ENCODE measurements at regions not wholly inside any gene's neighbourhood (a gene's known extent, or its start where the extent isn't known, plus 50 kb on each side); places are given as distances from the start of the nearest gene placed in this dataset.

DNA sequence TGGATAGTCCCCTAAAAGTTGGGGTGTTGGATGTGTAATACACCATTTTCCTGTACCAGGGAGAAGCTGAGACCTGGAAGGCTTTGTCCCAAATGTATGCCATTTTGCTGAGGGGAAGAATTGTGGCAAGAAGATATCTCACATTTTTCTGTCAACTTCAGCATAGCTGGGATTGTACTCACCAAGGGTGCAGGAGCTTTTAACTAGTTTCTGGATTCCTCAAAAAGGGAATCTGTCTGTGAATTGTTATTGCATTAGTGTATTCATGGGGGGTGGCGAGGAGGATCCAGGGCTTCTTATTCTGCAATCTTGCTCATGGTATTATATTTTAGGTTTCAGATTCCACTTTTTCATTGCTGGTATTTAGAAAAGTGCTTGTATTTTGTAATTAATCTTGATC lies 208.2 kb upstream of the MYOCD start:
- no peak for DNase-seq

DNA sequence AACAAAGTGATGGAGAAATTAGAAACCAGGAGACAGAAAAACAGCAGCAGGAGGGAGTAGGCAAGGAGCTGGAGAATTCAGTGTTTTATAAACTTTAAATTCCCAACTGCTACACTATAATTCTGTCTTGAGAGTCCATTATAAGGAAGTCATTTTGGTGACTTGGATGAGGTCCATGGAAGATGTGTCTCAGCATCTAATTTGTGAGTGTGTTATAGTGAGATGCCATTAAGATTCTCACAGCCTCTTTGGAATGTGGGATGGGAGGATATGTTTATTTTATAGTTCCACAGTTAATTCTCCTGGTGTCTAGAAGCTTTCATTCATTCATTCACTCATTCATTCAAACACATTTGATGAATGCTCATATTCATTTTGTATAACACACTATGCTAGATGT lies 206.0 kb upstream of the MYOCD start:
- no peak for DNase-seq

DNA sequence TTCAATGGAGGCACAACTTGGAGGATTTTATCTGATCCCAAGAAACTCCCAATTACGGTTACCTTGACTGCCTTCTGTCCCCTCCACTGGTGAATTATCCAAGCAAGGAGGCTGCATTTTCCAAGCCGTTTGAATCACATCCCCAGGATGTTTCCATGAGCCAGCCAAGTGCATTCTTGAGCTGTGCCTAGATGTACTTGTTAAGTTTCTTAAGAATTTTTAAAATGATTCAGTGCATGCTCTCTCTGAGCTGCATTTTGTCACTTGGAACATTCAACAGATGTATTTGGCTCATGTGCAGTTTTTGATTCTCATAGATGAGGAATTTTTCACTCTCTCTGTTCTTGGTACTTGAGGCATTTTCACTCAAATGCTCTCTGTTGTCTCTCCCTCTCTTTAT lies 202.6 kb upstream of the MYOCD start:
- DNase-seq = no peak

DNA sequence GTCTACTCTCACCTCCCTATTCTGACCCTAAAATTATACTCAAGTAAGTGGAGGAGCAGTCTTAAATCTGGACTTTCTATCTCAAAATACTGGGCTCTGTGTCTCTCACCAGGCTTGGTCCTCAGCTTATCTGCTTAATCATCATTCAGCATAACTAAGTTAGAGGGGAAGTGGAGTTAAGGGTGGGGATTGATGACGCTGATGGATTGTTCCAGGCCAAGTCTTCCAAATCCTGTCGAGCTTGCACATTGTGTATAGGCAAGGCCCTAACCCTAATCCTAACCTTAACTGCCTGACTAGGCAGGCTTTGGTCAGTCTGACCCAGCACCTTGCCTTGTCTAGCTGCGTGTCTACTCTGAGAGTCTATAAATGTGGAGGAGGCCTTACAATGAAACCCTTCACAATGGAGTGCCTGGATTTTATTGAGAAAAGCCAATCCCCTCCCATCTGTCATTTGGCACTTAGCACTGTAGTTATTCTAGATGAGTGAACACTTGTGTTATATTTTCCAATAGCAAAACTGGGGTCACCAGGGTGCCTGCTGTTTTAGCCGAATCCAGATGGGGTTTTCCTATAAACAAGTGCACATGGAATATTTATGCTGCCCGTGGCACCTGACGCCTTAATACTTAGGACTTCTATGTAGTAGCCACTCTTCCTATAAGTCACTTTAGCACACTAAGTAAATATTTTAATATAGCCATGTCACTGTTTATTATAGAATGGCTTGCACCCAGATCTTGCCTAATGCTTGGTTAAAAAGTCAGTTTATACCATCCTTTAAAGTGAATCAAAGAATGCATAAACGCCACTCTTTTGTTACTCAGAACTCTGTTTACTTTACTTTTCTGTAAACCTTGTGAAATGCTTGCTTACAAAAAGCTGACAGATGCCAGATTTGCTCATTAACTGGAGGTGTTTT lies 193.2 kb upstream of the MYOCD start:
- no peak for DNase-seq

DNA sequence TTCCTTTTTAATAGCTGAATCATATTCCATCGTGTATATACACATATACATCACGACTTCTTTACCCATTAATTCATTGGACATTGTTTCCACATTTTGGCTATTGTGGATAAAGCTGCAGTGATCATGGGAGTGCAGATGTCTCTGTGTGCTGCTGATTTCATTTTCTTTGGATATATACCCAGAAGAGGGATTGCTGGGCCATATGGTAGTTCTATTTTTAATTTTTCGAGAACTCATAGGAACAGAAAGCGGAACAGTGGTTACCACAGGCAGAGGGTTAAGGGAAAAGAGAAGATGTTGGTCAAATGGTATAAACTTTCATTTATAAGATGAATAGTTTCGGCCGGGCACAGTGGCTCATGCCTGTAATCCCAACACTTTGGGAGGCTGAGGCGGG lies 187.4 kb upstream of the MYOCD start:
- no peak for DNase-seq

DNA sequence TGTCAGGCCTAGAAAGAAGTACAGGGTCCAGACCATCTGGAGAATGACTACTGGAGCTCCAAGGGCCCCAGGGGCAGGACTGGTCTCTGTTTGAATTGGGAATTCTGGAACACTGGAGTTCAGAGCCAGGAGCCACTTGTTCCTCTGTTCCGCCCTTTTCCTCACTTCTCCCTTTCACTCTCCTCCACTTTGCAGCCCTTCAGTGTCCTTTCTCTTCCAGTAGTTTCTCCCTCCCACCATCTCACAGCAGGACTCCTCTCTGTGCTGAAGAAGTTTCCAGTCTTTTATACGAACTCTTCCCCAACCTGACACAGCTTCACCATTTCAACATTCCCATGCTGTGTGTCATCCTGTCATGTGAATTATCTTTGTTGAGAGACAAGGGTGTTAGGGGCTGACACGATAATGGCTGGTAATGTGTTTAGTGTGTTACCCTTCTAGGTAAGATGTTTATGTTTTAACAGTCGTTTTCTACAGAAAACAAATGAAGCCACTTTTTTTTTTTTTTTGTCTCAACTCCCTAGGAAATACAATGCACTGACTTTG lies 180.3 kb upstream of the MYOCD start:
- DNase-seq = no peak

DNA sequence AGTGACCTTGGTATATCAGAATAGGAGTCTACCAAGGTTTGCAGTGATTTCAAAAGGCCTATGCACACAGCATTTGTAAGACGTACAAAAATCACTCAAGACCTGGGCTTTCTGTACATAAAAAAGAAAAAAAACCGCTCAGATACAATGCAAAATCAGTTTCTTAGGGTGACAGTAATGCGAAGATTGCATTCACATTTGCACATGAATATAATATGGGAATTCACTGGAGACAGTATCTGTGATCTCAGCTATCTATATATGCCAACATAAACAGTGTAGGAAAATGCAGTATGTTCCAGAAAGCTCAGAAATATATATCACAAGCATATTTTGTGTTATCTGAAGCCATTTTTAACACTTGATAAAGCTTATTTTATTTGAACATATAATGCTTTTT lies 176.4 kb upstream of the MYOCD start:
- no peak for DNase-seq

DNA sequence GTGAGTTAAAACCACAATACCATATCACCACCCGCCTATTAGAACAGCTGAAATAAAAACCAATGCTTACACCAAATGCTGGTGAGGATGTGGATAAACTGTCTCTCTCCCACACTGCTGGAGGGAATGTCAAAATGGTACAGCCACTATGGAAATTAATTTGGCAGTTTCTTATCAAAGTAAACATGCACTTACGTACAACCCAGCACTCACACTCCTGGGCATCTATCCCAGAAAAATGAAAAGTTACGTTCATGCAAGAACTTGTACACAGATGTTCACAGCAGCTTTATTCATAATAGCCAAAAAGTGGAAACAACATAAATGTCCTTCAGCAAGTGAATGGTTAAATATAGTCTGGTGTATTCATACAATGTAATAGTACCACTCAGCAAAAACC lies 173.2 kb upstream of the MYOCD start:
- no peak for DNase-seq

DNA sequence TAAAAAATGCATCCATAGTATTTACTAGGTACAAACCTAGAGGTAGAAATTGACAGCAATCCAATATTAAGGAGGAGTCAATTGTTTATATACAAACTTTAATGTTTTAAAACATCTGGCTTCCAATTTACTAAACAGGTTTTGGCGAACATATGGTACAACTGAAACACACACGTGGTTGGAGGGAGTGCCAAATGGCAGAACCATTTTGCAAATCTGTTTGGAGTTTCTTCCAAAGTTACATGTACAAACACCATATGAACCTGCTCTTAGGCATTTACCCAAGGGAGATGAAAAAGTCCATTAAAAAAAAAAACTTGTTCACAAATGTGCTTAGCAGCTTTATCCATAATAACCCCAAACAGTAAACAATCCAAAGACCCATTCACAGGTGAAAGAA lies 159.8 kb upstream of the MYOCD start:
- DNase-seq = no peak

DNA sequence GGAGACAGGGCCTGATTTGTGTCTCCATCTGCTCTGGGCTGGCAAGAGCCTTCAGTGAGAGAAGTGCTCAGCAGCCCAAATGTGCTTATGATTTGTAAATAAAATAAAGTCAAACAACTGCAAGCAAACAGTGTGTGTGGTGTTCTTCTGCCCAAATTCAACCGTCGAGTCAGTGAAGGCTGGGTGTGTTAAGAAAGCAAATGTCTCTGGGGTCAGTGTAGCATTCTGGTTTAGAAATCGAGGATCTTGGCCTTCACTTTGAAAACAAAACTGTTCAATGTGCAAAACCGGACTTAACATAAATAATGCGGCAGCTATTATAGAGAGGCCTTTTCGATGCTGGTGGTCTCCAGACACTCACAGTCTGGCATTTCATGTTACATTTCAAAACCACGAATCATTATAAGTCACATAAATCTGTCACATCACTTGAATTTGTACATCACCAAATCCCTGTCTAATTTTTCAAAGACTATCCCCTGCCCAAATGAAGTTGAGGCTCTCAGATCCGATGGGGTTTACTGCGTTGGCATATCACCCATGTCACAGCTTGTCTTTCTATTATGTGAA lies 158.6 kb upstream of the MYOCD start:
- DNase-seq = no peak

DNA sequence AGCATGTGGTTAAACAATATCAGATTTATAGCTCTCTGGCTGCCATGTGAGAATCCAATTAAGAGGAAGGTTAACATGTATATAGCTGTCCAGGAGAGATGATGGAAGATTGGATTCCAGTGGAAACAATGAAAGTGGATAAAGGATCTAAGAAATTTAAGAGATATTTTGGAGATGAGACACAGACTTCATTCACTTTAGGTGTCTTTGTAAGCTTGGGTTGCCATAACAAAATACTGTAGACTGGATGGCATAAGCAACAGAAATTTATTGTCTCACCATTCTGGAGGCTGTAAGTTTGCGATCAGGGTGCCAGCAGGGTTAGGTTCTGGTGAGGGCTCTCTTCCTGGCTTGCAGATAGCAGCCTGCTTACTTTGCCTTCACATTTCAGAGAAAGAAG lies 155.9 kb upstream of the MYOCD start:
- no peak for DNase-seq

DNA sequence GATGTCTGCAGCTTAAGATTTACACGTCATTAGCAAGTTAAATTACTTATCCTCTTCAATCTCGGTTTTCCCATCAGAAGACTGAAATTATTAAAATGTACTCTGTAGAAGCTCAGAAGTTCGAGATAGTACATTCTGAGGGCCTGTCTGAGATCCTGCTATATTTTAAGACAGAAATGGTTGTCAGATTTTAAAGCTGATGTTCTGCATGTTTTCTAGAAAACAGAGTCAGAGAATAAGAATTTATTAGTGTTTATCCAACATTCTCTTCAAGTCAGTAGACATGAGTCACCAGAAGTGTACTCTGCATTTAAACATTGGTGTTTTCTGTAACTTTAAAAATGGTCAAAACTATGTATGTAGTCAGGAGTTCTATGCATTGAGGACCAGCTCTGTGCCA lies 155.2 kb upstream of the MYOCD start:
- no peak for DNase-seq

DNA sequence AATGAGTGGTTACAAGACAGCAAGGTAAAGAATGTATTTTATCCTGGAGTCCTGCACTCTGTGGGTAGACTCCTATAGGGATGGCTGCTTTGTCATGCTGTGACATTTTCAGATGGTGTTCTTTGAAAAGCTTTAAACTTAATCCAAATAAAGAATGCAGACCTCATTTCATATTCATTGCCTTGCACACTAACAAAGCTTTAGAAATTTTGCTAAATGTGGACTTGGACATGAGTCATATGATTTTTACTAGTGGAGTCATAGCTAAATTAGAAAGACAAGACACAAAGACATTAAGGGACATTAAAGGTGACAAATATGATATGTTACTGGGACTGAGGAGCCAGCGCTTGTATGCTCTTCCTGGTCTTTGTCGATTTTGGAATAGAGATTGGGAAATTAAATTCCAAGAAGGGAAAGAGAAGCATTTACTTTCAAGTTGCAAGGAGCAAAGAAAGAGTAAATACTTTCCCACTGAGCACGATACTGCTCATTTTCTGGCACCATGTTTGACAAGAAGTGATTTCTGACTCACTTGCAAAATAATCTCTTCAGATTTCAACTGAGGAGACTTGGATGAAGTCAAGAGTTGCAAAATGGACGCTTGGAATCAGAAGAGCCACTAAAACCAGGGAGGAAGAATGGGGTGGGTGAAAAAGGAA lies 152.9 kb upstream of the MYOCD start:
- DNase-seq = no peak

DNA sequence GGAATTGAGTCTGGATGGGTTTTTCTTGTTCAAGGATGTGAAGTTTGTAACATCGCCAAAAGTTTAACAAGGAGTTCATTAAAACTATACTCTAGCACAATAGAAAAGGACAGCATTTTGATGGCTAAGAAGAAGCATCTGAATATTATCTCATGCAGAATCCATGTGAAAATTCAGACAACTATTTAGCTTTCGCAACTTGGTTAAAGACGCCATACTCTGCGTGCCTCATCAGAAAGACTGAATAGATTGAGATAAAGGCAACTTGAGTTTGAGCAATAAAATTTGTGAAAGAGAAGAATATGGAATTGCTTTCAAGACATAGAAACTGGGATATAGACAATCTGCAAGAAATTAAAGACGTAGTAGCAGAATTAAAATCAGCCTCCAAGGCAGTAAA lies 151.1 kb upstream of the MYOCD start:
- no peak for DNase-seq

DNA sequence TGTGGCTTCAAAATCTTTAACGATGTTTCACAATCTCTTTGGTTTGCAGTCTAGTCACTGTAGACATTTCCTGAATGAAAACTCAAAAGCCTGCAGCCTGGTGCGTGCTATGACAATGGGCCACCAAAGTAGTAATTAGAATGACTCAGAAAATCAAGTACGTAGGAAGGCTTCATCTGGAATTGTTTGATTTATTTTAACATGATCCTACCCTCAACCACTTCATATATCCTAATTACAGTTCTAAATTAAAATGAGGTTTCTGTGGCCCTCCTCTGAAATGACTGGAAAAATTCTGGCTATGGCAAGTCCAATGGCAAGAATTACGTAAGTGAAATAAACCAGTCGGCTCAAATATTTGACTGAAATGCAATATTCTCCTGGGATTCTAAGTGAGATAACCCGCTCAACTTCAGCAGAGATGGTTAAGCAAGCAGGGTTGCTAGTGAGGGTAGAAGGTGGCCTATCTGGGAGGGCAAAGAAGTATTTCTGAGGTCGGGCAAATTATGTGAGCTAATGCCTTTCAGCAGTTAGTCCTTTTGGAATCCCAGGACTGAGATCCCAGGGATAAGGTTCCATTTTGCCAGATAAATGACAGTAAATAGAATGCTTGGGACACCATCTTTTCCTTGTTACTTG lies 145.6 kb upstream of the MYOCD start:
- no peak for DNase-seq

DNA sequence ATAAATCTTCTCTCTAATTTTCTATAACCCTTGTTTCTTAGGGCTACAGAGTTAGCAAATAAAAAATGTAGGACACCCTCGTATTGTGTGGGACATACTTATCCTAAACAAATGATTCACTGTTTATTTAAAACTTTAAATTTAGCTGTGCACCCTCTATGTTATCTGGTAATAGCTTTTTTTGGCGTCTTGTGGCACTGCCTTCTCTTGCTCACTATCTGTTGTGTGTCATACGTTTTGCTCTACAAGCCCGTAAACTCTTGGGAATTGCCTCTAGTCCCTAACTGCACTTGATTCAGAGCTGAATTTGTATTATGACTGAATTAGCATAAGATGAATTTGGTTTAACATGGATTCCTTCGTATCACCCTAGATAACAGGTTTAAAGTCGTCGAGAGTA lies 144.3 kb upstream of the MYOCD start:
- no peak for DNase-seq

DNA sequence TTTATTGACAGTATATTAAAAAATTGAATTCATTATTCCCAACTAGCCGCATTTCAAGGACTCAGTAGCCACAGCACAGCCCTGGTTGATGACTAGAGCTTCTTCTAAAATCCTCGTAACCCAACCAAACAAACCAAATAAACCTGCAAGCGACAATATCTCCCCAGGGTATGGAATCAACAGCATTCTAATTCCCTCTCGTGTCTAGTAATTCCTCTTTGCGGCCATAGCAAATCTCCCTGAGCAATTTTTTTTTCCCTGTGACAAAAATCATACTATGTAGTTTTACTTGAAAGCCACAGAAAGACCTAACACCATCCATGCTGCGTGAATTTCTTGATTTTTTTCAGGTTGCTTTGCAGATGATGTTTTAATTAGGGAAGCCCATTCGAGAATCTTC lies 143.4 kb upstream of the MYOCD start:
- no peak for DNase-seq

DNA sequence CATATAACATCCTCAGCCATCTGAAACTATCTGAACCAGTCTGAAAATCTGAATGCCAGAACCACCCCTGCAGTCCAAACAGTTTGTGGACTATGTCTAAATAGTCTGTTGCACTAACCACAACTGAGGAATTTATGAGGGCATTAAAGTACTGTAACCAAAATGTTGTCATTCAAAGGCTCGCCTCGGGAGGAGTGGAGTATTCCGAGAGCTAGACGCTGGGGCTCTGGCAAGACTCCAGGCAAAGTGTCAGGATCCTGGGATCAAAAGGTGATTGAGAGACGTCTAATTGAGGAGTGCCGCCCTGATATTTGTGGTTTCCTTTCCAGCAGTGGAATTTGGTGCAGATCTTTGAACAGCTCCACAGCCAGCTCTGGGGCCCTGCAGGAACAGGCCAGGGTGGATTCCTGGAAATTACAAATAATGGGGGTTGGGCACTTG lies 142.9 kb upstream of the MYOCD start:
- no peak for DNase-seq

DNA sequence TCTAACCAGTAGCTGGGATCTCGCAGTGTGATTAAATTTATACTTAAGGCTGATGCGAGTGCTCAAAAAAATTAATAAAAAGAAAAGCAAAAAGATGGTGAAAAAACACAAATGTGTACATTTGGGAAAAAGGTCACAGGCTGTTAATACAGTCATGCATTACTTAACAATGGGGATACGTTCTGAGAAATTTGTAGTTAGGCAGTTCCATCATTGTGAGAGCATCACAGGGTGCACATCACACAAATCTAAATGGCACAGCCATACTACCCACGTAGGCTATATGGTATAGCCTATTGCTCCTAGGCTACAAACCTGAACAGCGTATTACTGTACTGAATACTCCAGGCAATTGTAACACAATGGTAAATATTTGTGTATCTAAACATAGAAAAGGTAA lies 142.4 kb upstream of the MYOCD start:
- no peak for DNase-seq

DNA sequence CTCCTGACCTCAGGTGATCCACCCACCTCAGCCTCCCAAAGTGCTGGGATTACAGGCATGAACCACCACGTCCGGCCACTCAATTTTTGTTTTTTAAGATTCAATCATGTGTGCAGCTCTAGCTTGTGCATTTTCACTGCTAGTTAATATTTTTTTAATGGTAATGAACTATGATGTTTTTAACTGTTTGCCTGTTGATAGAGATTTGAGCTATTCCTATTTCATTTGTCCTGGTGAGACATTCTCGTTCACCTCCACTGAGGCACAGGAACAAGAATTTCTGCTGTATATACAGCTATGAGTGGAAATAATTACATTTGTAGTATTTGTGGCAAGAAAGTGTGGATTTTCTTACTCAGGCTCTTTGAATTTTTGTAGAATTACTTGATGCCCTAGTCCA lies 137.7 kb upstream of the MYOCD start:
- no peak for DNase-seq

DNA sequence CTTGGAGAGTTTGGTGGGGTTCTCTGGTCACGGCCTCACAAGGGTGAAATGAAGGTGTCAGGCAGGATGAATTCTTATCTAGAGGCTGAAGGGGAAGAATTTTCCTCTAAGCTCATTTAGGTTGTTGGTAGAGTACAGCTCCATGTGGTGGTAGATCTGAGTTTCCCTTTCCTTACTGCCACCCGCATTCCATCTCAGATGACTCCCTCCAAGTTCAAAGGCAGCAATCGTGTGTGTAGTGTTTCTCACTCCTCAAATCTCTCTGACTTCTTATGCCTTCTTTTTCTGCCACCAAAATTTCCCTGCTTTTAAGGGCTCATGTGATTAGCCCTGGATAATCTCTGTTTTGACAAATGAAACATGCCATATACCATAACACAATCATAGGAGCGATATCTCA lies 135.5 kb upstream of the MYOCD start:
- DNase-seq = no peak

DNA sequence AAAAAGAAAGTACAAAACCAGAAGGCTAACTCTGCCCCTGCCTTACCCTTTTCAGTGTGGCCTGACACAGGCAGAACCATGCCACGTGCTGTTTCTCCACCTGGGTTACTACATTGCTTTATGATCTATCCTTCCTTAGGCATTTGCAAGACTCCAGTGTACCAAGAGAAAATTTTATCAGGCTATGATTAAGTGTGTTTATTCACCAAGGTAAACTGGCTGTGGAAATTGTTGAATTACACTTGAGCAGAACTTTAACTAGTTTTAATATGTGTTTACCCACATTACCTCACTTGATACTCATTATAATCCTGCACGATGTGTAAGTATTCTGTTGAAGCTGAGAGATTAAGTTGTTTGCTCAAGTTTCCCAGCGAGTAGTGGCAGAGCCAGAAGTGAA lies 129.7 kb upstream of the MYOCD start:
- DNase-seq = no peak

DNA sequence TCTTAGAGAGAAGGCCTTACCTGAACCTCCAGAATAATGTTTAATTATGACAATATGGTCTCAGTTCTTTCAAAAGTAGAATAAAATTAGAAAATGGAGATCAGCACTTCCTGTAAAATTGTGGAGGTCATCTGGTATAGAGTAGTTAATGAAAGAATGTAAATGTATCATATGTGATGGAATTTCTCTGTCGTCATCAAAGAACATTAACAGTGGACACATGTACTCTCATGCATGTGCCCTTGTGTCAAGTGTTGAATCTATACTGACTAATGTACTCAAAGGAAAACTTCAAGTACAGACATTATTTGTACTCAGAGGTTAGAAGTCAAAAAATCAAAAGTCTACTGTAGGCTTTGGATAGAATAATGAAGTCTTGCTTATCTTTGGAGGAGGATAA lies 129.2 kb upstream of the MYOCD start:
- no peak for DNase-seq
